Cerebellar cortex (tissue), 1 donor: ENCODE measurements at regions not wholly inside any gene's neighbourhood (a gene's known extent, or its start where the extent isn't known, plus 50 kb on each side); places are given as distances from the start of the nearest gene placed in this dataset.

Source experiments
- DNase-seq: peaks from one replicate; pipeline ENCODE4 v3.0.0-alpha.2; 2015; ENCODE audit warnings: low spot score

DNA sequence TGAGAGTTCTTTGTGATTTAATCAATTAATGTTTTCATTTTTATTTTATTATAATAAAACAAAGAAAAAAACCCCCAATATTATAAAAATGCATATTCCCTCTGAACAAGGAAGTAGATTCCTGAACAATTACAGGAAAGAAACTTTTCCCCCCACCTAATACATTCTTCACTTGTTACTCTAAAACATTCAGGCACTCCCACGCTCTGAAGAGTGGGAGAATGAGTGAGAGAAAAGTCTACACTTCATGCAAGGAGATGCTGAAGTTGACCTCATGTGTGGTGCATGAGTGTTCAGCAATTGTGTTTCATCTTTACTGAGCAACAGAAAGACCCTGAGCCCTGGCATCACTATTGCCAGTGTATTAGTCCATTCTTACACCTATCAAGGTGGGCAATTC is 244.2 kb upstream of the IGFBP3 start:
- no peak for DNase-seq

DNA sequence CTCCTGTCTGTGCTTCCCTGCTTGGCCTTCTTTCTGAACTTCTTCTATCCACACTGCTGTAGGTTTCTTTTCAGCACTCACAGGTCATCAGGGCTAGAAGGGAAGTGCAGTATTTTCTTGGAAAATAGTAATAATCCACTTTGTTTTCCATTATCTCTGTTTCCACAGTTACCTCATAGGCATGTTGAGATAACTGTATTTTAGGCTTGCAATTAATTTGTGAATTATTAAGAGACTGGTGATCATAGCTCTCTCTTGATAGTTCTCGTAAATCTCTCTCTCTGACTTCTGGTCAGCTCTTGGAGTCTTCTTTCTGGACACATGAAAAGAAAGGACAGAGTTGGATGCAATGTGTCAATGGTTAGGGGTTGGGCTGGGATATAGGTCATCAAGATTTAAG is 243.6 kb upstream of the IGFBP3 start:
- DNase-seq: no peak

DNA sequence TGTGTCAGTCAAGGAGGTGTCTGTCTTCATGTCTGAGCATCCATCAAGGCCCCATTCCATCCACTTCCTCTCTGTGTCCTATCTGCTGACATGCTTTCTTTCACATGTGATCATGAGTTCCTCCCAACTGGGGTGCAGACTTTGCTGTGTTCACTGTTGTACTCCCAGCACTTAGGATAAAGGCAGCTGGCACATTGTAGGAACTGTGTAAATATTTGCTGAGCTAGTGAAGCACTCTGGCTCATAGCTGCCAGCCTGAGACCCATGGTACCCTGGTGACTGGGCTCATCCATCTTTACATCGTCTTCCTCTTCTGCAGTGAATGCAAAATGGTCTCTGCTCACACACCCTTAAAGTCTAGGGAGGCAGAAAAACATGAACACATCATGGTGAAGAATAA is 242.2 kb upstream of the IGFBP3 start:
- no peak for DNase-seq

DNA sequence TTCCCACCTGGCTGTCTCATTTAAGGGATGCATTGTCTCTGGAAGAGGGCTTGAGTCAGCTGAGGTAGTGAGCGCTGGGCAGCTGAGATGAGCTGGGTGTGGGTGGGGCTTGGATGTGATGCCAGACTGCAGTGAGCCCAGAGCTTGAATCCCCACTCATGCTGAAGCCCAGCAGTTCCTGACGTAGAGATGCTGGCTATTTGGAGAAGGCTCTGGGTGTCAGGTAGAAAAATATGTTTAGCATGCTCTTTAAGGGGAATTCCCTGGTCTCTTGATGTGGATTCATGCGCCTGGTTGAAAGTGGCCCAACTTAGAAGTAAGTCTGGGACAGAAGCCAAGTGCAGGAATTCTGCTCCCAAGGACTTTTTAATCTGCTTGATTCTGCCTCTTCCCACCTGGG is 241.5 kb upstream of the IGFBP3 start:
- DNase-seq: no peak

DNA sequence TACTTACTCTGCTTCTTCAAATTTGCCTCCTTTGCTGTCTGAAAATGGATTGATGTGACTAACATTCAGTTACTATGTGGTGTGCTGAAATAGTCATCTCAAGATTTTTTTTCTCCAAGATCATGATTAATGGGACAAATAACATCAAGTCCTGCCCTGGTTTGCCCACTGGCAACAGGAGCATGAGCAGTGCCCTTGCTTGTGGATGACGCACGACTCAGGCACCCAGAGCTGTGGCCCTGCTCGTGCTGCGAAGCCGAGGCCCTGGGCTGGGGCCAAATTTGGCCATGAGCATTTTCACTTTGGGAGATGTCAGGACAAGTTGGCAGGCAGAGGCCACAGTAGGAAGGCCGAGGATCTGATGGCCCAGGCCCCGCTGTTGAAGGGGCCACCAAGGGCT is 239.8 kb upstream of the IGFBP3 start:
- no peak for DNase-seq

DNA sequence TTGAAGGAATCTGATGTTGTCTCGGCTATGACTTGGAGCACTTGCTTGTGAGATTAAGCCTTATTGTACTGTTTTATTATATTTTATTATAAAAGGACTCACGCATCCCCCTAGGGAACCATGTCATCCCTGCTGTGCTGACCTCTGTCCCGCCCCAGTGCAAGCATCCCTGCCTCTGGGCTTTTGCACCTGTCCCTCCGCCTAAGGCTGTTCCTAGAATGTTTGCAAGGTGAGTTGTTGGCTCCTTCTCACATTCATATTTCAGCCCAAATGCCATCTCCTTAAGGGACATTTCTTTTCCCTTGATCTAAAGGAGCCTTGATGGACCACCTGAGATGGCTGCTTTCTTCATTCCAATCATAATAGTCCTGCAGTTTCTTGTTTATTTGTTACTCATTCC is 236.9 kb upstream of the IGFBP3 start:
- DNase-seq: no peak

DNA sequence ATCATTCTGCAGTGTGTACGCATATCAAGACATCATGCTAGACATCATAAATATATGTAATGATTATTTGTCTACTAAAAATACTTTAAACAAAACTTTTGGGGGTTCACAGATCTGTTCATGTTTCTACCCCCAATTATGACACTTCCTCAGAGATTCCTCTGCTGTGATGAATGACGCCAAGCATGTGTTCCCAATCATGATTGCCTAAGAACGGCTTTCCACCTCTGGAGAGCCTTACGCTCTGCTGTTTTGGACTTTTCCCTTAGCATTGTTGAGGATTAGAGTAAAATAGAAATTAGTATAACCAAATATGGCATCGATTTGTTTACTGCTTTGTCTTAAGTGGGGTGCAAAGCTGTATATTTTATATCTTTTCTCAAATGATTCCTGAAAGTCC is 236.3 kb upstream of the IGFBP3 start:
- DNase-seq: no peak

DNA sequence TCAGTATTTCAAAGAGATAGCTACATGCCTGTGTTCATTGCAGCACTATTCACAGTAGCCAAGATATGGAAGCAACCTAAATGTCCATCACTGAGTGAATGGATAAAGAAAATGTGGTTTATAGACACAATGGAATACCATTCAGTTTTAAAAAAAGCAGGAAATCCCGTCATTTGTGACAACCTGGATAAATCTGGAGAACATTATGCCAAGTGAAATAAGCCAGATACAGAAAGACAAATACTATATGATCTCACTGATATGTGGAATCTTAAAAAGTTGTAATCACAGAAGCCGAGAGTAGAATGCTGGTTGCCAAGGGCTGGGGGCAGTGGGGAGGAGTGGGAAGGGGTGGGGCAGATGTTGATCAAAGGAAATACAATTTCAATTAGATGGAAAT is 235.8 kb upstream of the IGFBP3 start:
- no peak for DNase-seq

DNA sequence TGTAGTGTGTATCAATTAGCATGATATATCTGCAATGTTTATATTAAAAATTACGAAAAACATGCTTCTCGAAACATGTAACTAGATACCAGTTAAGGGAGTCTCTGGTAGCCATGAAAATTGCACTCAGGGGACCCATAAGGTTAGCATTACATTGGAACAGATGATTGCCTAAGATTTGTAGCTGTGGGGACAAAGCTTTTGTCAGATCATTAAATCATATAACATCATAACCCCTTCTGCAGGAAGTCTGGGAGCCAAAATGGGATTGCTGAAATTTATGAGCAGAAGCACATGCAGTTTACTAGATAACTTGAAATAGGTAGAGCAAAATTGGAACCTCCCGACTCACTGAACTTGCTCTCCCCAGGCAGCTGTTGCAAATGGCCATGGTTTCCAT is 235.0 kb upstream of the IGFBP3 start:
- DNase-seq: no peak

DNA sequence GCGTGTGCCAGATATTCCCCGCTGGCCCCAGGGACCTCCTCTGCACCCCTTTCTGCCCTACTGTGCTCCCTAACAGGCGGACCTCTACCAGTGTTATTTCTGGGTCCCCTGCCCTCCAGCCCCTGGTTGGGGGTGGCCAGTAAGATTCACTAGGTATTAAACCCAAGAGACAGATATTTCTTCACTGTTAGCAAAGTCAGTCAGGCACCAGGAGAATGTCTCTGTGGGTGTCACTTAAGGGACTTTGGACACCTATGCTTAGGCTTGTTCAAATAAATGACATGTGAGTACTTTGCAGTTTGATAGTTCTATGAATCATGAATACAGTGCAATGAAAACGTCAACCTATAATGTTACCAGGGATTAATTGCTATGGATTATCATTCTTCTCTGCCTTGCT is 234.3 kb upstream of the IGFBP3 start:
- DNase-seq: no peak

DNA sequence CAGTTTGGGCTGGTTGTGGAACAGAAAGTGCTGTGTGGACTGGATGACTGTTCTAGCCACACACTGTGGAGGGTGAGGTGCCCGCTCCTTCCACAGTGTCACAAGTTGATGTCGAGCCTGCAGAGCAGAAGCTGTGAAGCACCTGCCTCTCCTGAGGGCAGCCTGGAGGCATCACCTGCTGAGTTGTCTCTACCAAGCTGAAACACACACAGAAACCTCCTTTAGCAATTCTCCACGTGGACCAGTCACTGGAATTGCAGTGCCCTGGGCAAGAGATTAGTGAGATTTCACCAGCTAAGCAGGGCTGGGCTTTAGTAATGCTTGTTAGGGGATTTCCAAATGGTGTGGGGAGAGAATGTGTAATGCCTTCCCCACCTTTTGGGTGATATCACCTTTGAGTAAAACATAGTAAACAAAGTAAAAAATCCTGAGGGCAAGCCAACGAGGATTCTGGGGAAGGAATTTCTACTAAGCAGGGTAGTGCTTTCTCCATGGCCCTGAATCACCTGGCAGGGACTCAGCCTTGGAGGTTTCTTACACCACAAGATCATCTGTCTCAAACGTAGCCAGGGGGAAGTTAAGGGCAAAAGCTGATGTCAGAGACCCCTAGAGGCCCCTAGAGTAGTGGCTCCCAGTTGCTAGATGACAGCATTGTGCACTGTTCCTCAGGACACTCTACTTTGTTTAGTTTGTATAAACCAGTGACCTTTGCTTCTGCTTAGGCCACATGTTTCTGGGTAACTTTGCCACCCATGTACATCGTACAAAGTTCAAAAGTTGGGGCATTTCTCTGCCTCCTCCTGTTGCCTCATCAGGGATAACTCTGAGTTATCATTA is 233.1 kb upstream of the IGFBP3 start:
- no peak for DNase-seq

DNA sequence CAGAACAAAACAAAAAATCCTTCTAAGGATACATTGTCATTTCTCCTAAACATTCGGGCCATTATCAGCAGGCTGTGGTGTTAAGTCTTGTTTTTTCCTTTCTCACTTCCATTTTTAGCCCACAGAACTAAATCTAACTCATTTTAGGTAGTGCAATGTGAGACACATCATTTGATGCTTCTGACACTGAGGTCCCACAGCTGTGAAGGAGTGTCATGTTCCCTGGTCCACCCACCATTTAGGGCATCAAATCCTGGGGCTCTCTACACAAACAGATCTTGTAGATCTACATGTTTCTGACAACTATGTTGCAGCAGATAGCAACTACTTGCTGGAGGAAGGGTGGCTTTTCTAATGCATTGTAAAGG is 232.5 kb upstream of the IGFBP3 start:
- DNase-seq: no peak

DNA sequence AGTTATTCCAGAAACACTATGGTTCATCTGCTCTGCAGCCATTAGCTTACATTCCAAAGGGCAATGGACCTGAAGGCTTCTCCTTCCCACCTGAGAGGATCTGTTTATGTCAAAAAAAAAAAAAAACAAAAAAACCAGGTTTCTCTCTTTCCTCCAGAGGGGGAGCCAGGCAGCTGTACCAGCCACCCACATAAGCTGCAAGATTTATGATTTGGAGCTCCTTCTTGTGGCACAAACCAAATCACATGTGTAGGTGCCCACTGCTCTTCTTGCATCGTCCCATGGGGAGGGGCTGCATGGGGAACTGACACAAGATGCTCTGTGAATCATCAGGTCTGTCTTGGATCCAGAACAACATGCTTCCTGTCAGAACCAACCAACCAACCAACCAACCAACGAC is 231.6 kb upstream of the IGFBP3 start:
- DNase-seq: no peak

DNA sequence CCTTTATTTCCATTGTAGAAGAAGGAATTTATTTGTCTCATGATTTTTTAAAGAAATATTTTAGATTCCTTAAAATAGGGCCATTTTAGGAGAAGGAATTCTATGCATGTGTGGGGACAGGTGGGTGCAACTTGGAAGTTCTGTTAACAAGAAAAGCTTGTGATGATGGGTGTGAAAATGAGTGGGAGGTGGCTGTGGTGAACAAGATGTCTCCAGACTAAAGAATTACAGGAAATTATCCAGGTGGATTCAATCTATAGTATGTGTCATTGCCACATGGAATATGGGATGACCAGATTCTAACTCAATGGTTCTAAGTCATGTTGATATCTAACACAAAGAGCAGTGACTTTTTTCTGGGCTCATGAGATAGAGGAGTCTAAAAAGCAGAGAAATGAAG is 229.6 kb upstream of the IGFBP3 start:
- no peak for DNase-seq

DNA sequence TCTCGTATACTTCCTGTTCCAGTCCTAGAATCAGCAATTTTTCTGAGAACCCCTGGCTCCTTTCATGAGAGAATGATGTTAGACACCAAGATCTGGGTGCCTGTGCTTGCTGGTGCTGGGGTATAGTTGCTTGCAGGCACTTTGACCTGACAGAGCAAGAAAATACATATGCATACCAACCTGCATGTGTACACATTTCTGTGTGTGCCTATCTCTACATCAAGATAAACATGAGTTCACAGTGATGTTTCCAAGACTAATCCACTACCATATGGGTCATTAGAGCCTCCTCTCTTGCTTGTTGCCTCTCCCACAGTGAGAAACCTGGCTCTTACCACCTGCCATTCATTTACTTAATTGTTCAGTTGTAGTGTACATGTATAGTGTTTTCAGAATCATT is 229.1 kb upstream of the IGFBP3 start:
- DNase-seq: no peak

DNA sequence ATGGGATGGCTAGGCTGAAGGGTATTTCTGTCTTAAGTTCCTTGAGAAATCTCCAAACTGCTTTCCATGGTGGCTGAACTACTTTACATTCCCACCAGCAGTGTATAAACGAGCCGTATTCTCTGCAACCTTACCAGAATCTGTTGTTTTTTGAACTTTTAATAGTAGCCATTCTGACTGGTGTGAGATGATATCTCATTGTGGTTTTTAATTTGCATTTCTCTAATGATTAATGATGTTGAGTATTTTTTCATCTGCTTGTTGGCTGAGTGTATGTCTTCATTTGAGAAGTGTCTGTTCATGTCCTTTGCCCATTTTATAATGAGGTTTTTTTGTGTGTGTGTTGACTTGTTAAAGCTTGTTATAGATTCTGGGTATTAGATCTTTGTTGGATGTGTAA is 226.8 kb upstream of the IGFBP3 start:
- no peak for DNase-seq

DNA sequence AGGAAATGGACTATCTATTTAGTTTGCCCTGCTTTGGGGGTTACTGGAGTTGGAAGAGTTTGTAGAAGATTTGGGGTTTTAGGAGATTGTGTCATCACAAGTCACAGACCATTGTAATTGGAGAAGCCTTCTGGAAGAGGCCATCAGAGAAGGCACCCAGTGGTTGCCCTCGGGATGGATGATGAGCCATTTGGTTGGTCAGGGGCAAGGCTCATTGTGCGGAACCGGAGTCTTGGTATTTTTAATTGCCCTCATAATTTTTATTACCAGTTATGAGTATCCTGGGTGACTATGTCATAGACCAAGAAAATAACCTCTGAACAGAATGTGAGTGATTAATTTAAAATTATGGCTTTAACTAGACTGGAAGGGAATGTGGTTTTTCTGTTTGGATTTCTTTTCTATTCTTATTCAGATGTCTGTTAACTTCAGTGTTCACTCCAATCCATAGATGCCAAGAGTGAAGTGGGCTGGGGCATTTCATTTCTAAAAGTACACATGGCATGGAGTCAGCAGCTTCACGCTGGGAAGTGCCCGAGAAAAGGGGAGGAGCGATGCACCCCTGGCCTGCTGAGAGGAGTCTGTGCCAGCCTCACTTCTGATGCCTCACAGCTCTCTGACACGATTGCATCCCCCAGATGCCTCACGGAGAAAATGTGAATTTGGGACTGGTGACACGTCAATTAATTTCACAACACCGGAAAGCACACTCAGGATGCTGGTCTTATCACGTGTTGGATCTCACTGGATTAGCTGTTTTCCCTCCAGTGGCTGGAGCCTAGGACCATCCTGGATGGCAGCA is 225.6 kb upstream of the IGFBP3 start:
- no peak for DNase-seq

DNA sequence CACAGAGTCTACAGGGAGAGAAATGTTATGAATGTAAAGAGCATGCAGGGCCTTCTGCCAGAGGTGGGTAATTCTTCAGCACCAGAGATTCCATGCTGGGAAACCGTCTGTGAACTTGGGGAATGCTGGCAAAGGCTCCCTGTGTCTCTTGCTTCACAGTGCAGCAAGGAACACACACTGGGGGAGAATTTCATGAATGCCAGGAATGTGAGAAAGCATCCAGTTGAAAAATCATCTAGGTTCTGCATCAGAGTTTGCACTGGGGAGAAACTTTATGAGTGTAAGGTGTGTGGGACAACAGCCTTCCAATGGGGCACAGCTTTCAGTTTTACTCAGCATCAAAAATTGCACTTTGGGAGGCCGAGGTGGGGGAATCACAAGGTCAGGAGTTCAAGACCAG is 224.3 kb upstream of the IGFBP3 start:
- peak; percentile 69 for DNase-seq

DNA sequence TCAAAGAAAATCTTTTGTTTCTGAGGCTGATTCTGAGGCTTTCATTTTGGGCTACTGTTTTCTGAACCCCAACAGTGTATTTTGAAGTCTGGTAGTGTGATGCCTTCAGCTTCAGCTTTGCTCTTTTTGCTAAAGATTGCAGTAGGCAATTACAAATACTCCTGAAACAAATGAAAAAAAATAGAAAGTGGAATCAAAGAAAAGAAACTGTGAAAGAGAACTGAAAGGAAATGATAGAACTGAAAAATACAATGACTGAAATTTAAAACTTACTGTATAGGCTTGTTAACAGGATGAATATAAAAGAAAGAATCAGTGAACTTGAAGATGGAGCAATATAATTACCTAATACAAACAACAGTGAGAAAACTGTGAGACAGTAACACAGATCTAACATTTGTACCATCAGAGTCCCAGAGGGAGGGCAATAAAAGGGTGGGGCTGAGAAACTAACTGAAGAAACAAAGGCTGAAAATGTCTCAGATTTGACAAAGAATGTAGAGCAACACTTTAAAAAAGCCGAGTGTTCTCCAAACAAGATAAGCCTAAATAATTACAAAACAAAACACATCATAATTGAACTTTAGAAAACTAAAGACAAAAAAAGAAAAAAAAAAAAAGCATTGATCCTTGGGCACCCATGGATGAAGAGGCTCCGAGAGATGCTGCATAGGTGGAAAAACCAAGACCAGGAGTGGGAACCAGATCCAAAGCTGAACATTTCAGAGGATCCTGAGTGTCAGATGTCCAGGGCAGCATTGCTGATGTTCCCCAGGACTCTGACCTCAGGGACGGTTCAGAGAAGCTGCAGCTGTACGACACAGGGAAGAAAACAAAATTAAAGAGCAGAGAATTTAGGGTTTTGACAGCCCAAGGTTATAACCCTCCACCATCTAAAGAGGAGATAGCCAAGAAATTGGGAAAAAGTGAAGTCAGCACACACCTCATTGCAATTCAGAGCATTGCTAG is 223.2 kb upstream of the IGFBP3 start:
- no peak for DNase-seq

DNA sequence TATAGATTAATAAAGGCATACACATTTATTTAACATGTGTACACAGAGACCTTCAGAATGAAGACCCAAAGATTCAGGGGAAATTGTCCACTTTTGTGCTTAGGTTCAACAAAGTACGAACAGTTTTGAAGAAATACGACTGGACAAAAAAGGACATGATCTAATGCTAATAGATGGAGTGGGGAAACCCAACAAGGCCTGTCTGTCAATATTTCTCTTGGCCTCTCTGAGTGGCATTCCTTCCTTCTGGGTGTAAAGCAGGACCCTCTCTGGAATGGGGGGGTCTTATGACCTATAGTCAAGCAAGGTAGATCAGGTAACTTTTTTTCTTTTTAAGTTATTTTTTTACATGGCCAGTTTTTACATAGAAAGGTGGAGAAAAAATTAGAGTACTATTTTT is 222.3 kb upstream of the IGFBP3 start:
- DNase-seq: no peak

DNA sequence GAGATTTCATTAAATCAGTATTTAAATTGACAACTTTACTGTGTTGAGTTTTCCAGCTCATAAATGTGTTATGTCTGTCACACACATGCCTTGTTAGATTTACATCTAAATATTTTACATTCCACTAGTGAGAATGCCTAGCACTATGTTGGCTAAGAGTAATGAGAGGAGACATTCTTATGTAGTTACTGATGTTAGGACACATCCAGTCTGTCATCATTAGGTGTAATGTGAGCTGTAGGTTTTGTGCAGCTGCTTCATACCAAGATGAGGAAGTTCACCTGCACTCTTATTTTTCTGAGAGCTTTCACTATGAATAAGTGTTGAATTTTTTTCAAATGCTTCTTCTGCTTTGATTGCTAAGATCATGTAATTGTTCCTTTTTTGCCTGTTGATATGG is 218.0 kb upstream of the IGFBP3 start:
- peak; percentile 16 for DNase-seq

DNA sequence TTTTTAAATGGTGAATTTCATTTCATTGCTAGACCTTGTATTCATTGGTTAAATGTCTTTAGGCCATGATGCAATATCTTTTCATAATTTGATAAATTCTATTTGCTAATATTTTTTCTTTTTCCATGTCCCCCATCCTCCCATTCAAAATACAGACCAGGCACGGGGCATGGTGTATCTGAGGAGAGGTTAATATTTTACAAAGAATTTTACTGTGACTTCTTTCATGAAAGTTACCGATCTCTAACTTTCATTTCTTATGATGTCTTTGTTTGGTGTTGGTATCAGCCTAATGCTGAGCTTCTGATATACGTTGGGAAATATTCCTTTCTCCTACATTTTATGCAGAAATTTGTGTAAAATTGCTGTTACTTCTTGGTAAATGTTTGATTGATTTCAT is 216.7 kb upstream of the IGFBP3 start:
- no peak for DNase-seq

DNA sequence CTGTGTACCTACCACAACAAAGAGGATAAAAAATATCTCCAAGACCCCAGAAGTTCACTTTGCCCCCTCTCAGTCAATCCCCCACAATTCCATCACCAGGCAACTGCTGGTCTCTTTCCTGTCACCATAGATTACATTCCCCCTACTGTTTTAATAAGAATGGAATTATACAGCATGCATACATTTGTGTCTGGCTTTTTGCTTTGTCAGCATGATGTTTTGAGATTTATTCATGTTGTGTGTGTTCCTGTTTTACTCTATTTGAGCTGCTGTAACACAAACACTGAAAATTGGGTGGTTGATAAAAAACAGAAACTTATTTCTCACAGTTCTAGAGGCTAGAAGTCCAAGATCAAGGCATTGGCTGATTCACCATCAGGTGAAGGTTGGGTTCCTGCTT is 214.5 kb upstream of the IGFBP3 start:
- DNase-seq: no peak
